NCI-H146 treated with DMSO at 0.1 percent for 48 hours (cell line): ENCODE measurements at regions not wholly inside any gene's neighbourhood (a gene's known extent, or its start where the extent isn't known, plus 50 kb on each side); places are given as distances from the start of the nearest gene placed in this dataset.

Source experiments
- DNase-seq: peaks from one replicate; lab custom pipeline; 2025; ENCODE audit not compliant: unreplicated experiment; lab: John Stamatoyannopoulos, UW

DNA sequence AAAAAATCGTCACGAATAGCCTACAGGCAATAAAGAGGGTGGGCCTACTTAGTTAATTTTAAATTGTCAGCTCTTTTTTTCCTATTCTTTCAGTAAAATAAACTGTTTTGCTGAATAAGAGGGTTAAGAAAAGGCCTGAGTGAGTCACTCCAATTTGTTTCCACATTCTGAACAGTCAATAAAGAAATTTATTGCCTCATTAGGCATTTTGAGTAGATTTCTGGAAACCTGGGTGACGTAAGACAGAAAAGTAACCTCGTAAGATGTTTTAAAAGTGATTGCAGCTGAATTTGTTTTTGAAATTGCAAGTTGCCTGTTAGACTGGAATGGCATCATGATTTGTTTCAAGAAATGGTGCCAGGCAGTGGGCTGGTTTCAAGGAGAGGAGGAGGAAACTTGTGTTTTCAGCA lies 439.3 kb downstream of the USP25 start:
- DNase-seq = no peak

DNA sequence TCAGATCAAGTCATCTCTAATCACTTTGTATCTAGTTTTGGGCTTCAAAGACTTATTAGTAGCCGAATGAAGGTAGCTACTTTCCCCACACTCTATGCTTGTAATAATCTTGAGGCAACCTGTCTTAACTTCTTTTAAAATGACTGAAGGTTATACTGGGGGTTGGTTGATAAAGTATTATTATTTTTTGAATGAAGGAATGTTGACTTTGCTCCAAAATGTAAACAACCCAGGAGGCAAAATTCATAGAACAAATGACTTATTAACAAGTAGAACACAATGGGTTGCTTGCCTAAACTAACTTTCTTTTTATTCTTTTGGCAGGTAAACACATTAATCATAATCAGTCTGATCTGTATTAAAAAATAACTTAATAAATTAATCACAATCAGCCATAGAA lies 440.0 kb downstream of the USP25 start:
- no peak for DNase-seq

- no peak for DNase-seq
Measured at GRCh38 chr21:16176570-16176969, 446.8 kb downstream of the USP25 start.

DNA sequence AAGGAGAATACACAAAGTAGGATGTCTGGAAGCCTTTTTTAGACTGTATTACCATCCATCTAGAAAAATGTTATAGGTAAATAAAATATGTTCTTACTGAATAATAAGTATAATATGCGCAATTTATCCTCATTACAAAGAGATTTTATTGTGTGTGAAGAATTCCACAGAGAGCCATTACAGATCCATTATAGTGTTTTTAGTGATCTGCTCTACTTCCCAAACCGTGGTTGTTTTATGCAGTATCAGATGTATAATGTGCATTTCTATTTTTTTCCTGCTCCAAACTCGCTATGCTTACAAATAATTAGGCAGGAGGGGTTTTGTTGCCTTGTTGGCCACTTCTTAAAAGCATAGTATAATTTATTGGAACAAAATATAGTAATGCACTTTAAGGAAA lies 447.8 kb downstream of the USP25 start:
- no peak for DNase-seq

DNA sequence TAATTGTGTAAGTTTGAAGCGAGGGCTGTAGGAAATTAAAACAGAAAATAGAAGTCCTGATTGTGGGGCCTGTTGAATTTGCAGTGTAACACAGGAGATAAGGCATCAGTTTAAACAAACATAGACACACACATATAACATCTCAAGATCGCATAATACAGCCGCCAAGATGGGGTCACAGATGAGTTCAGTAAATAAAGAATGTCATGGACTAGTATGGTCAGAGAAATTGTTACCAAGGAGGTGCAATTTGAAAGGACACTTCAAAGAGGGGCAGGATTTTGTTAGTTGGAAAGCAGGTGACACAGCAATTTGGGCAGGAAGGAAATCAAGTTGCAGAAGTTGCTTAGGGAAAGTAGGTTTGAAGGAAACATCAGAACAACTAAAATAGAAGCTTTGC lies 450.0 kb downstream of the USP25 start:
- DNase-seq = no peak

DNA sequence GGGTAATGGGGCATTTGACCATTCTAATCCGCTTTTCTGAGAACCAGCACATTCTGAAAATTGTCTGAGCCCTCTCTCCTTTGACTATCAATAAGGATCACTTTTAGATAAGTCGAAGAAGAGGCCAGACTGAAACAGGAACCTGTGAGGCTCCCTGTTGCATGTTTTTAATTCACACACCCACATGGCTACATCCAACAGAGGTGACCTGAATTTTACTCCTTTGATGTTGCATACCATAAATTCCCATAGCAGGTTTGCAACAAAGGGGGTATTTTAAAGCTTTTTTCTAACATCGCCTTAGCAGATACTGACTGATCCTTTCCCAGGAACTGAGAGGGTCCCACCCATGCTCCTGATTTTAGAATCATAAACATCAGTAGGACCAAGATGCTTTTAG lies 450.8 kb downstream of the USP25 start:
- no peak for DNase-seq

- DNase-seq = no peak
Measured at GRCh38 chr21:16181018-16181417, 451.2 kb downstream of the USP25 start.

GRCh38 chr21:16185766-16186165 lies 456.0 kb downstream of the USP25 start:
- DNase-seq = no peak

DNA sequence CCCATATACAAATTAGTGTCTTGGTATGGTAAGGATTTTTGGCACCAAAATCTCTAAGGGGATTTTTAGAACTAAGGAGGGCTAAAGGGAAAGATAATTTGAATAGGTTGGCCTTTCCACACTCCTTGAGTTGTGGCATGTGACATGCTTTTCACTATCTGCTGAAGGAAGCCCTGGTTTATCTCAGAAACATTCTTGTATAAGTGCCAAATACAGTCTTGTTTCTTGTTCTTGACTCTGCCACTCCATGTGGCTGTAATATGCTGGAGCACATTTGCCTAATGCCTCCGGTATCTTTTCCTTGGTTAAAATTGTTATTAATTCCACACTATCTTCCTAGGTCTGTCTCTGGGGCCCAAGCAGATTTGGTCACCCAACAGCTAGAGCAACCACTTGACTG lies 457.0 kb downstream of the USP25 start:
- no peak for DNase-seq

DNA sequence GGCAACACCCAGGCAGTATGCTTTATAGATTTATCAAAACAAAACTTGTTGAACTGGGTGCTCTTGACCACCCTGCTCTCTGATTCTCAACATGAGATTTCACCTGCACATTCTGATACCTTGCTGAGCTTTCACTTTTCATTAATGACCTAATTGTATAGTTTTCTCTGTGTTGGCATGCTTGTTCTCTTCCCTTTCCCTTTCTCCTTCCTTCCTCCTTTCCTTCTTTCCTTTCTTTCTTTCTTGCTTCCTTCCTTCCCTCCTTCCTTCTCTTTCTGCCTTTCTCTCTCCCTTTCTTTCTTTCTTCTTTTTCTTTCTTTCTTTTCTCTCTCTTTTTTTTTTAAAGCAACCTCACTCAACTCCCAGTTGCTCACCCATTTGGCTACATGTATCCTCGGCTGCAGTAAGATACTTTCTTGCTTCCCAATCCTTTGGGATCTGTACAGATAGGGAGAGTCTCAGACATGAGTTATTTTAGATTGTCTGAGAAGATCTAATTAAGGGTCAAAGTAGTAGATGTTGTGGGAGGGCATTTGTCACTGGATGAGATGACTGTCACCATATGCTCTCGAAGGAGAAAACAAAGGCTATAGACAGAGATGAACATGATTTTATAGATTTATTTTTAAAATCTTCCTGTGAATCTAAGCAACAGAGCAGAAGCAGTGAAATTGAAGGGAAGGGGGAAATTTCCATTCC lies 458.0 kb downstream of the USP25 start:
- DNase-seq = no peak

DNA sequence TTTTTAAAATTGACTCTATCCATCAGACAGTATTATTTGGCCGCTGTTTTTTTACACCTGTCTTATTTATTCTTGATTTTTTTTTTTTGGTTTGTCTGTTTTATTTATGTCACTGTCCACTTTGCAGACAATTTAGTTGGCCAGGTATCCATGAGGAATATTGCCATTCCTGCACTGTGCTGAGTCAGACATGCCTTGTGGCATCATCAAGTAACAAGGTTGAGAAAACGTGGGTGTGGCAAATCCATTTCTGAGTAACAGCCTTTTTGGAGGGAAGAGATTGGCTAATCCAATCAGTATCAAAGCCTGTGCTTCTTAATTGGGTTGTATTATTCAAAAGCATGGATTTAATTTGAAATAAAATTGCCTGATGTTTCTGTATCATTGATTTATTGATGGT lies 463.1 kb downstream of the USP25 start:
- DNase-seq = no peak

DNA sequence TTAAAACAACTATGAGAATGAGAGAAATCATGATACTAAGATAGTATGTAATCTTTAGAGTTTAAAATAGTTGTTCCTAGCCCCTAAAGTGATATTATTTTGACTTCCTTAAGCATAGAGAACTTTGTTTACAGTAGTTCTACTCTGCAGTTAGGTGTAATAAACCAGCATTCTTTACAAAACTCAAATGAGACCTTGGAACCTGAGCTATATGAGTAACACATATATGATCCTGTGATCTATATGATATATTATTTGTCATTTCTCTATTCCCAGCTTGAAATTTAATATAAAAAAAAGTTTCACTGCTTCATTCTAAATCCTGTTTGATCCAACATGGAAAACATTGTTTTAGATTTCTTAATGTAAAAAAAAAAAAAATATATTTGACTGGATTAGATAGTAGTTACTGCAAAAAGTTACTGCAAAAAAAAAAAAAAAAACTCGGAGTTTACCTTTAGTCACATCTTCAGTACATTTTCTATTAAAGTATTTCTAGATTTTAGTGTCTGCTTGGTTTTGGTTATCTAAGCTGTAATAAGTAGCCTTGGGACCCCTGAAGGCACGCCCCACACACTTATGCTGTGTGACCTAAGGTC lies 463.8 kb downstream of the USP25 start:
- no peak for DNase-seq

- no peak for DNase-seq
Measured at GRCh38 chr21:16194095-16194787, 464.5 kb downstream of the USP25 start.

DNA sequence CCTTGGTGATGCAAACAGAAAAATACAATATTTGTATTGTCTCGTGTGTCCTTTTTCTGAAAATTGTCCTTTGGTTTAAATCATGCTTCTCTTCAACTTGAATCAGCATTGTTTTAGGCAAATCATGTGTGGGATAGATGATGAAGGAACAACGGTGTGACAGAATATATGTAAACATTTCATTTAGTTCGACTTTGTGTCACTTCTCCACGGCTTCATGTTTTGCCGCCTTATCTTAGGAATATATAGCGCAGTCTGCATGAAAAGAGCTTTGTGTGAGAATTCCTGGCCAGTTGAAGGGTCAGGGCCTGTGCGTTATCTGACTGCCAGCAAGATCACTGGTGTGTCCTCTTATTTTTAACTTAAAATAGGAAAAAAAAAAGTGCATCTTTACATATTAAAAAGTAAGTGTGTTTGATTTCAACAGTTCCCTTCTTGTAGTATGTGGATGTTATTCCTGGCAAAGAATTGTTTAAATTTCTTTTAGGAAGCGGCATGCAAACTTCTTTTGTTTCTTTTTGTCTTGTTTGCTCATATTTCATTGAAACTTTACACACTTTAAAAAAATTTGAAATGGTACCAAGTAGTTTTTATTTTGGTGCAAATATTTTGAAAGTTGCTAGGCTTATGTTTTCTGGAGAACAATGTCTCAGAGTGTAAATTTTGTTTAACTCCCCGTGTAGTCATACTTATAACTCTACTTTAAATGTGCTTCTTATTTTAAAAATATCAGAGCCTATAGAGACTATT lies 465.2 kb downstream of the USP25 start:
- DNase-seq = no peak

DNA sequence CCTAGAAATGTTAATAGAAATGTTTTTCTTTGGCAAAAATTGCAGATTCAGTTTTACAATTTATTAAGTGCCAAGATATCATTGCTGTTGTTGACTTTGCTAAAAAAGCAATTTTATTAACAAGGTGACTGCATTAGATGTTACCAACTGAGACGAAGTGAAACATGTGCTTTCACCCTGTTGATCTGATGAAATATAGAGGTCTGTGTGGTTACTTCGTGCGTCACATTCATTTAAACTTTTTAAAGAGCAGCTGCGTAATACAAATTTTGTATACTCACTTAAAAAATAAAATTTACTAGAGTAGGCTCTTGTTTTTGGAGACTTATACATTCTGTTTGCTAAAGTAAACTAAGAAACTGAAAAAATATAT lies 465.7 kb downstream of the USP25 start:
- DNase-seq = no peak

GRCh38 chr21:16196001-16196400 lies 466.2 kb downstream of the USP25 start:
- DNase-seq = no peak

- no peak for DNase-seq
Measured at GRCh38 chr21:16198546-16198945, 468.8 kb downstream of the USP25 start.

GRCh38 chr21:16199539-16199938 lies 469.8 kb downstream of the USP25 start:
- no peak for DNase-seq

DNA sequence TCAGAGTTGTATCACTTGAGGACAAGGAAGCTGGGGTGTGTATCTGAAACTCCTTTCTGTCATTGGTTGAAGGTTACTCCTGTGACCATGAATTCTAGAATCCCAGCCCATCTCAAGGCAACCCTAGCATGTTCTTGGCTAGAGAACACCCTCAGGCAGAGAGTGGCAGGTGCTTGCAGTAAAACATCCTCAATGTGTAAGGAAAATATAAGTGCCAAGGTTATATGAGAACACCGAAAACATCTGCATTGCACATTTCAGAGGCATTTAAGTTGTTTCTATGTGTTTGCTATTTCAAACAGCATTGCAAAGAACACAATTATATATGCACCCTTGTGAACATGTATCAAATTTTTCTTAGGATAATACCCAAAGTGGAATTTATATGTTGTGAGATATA lies 471.9 kb downstream of the USP25 start:
- no peak for DNase-seq

DNA sequence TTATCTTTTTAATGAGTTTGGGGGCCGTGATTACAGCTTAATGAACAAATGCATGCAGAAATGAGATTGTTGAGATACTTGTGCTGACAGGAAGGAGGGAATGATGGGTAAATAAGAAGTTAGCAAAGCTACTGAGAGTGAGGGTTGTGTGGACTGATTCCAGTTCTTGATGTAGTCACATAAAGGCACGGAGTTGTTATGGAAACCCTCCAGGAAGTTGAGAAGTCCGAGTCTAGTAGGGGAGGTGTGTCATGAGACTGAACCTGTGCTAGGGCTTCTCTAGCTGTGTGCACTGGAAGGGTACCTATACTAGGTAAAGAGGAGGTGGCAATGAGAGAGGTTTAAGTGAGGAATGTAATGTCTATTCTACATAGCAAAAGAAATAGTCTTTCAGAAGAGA lies 475.7 kb downstream of the USP25 start:
- no peak for DNase-seq

DNA sequence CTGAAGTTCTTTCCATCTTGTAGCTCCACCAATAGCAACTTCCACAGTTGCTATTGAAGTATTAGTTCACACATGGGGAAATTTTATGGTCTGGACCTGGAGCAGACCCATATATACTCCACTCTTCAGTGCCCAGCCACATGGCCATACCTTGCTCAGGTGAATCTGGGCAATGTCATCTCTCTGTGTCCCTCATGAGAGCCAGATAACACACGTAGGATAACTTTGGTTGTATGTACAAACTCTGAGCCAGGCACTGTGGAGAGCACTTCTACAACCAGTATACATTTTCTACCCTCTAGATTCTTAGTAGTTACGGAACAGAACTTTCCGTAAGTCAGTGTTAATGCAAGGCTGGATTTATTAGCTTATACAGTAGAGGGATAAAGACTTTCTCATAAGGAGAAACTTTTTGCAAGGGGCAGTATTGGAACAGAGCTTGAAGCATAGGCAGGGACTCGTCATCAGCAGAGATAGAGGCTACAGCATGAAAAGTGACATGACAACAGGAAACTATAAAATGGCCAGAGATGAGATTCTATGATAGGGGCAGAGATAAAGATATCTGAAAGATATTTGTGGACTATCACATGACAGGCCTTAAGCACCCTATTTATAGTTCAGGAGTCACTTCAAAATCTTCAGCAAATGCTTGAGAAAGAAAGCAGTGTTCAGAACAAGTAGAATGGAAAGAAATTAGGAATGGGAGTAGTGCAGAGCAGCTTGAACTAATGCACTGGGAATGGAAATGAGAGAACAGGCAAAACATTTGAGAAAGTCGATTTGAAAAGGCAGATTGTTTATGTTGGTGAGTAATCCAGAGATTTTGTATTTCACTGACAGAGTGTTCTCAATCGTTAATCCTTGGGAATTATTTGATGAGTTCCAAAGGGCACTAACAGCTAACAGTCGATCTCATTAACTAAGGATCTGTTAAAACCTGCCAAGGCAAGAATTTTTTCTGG lies 481.8 kb downstream of the USP25 start:
- DNase-seq = no peak
